ENCODE measurements at regions not wholly inside any gene's neighbourhood (a gene's known extent, or its start where the extent isn't known, plus 50 kb on each side); places are given as distances from the start of the nearest gene placed in this dataset.

DNA sequence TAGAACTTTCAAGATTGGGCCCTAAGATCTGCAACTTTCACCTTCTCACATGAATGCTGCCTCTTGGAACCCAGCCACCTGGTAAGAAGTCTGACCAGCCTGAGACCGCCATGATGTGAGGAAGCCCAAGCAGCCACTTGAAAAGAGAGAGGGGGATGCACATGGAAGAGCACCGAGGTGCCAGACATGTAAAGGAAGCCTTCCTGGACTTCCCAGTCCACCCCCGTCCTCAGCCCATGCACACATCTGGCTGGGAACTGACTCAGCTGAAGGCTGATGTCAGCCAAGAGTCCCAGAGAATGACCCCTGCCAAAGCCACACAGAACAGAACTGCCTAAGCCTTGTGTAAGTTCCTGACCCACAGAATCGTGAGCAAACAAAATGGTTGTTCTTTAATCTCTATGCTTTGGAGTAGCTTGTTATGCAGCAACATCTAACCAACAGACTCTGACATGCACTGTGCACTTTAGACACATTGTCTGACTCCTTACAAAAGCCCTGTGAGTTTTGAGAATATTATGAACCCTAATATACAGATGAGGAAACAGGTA, 86.7 kb downstream of the RMI2 start (continued):
- TF ChIP-seq, protein P1, sequence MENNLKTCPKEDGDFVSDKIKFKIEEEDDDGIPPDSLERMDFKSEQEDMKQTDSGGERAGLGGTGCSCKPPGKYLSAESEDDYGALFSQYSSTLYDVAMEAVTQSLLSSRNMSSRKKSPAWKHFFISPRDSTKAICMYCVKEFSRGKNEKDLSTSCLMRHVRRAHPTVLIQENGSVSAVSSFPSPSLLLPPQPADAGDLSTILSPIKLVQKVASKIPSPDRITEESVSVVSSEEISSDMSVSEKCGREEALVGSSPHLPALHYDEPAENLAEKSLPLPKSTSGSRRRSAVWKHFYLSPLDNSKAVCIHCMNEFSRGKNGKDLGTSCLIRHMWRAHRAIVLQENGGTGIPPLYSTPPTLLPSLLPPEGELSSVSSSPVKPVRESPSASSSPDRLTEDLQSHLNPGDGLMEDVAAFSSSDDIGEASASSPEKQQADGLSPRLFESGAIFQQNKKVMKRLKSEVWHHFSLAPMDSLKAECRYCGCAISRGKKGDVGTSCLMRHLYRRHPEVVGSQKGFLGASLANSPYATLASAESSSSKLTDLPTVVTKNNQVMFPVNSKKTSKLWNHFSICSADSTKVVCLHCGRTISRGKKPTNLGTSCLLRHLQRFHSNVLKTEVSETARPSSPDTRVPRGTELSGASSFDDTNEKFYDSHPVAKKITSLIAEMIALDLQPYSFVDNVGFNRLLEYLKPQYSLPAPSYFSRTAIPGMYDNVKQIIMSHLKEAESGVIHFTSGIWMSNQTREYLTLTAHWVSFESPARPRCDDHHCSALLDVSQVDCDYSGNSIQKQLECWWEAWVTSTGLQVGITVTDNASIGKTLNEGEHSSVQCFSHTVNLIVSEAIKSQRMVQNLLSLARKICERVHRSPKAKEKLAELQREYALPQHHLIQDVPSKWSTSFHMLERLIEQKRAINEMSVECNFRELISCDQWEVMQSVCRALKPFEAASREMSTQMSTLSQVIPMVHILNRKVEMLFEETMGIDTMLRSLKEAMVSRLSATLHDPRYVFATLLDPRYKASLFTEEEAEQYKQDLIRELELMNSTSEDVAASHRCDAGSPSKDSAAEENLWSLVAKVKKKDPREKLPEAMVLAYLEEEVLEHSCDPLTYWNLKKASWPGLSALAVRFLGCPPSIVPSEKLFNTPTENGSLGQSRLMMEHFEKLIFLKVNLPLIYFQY (CRISPR knock-in tag; IDR thresholded peaks at IDR 0.05; ENCODE audit: borderline replicate concordance): peak; percentile 91
- no peak for TF ChIP-seq ATAD3A (CRISPR knock-in tag; IDR thresholded peaks at IDR 0.05)
- no peak for TF ChIP-seq FOXP1 (IDR thresholded peaks at IDR 0.05)
- TF ChIP-seq FOXP1 (CRISPR knock-in tag; IDR thresholded peaks at IDR 0.05): peak; percentile 29; the same call in 1 of the 2 replicates
- TF ChIP-seq KAT2B (IDR thresholded peaks at IDR 0.05; ENCODE audit: borderline replicate concordance, low read depth, low read length): no peak
- TF ChIP-seq ZC3H4 (CRISPR knock-in tag; IDR thresholded peaks at IDR 0.05; ENCODE audit: borderline replicate concordance): no peak
- TF ChIP-seq KAT7 (CRISPR knock-in tag; IDR thresholded peaks at IDR 0.05; ENCODE audit: borderline replicate concordance): no peak
- TF ChIP-seq ZNF296 (CRISPR knock-in tag; conservative IDR thresholded peaks at IDR 0.05): no peak
- TF ChIP-seq, protein P2, sequence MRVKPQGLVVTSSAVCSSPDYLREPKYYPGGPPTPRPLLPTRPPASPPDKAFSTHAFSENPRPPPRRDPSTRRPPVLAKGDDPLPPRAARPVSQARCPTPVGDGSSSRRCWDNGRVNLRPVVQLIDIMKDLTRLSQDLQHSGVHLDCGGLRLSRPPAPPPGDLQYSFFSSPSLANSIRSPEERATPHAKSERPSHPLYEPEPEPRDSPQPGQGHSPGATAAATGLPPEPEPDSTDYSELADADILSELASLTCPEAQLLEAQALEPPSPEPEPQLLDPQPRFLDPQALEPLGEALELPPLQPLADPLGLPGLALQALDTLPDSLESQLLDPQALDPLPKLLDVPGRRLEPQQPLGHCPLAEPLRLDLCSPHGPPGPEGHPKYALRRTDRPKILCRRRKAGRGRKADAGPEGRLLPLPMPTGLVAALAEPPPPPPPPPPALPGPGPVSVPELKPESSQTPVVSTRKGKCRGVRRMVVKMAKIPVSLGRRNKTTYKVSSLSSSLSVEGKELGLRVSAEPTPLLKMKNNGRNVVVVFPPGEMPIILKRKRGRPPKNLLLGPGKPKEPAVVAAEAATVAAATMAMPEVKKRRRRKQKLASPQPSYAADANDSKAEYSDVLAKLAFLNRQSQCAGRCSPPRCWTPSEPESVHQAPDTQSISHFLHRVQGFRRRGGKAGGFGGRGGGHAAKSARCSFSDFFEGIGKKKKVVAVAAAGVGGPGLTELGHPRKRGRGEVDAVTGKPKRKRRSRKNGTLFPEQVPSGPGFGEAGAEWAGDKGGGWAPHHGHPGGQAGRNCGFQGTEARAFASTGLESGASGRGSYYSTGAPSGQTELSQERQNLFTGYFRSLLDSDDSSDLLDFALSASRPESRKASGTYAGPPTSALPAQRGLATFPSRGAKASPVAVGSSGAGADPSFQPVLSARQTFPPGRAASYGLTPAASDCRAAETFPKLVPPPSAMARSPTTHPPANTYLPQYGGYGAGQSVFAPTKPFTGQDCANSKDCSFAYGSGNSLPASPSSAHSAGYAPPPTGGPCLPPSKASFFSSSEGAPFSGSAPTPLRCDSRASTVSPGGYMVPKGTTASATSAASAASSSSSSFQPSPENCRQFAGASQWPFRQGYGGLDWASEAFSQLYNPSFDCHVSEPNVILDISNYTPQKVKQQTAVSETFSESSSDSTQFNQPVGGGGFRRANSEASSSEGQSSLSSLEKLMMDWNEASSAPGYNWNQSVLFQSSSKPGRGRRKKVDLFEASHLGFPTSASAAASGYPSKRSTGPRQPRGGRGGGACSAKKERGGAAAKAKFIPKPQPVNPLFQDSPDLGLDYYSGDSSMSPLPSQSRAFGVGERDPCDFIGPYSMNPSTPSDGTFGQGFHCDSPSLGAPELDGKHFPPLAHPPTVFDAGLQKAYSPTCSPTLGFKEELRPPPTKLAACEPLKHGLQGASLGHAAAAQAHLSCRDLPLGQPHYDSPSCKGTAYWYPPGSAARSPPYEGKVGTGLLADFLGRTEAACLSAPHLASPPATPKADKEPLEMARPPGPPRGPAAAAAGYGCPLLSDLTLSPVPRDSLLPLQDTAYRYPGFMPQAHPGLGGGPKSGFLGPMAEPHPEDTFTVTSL (CRISPR knock-in tag; IDR thresholded peaks at IDR 0.05; ENCODE audit: borderline replicate concordance): 0 out of 2 replicates have a peak, but pooled peaks have one; percentile 41
- no peak for TF ChIP-seq ZNF496 (CRISPR knock-in tag; IDR thresholded peaks at IDR 0.05; ENCODE audit: insufficient replicate concordance)
- no peak for TF ChIP-seq HOXA3 (CRISPR knock-in tag; IDR thresholded peaks at IDR 0.05)
- no peak for TF ChIP-seq ZNF777 (CRISPR knock-in tag; IDR thresholded peaks at IDR 0.05)
- peak; percentile 86 for TF ChIP-seq HNF4A (CRISPR knock-in tag; IDR thresholded peaks at IDR 0.05)
- TF ChIP-seq, protein P3, sequence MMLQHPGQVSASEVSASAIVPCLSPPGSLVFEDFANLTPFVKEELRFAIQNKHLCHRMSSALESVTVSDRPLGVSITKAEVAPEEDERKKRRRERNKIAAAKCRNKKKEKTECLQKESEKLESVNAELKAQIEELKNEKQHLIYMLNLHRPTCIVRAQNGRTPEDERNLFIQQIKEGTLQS (CRISPR knock-in tag; IDR thresholded peaks at IDR 0.05): no peak
- peak; percentile 69 for TF ChIP-seq SOX5 (CRISPR knock-in tag; IDR thresholded peaks at IDR 0.05; ENCODE audit: borderline replicate concordance)
- TF ChIP-seq MTA3 (CRISPR knock-in tag; IDR thresholded peaks at IDR 0.05): no peak
- TF ChIP-seq ESRRA (CRISPR knock-in tag; IDR thresholded peaks at IDR 0.05; ENCODE audit: low read depth): no peak
- TF ChIP-seq SNRNP70 (IDR thresholded peaks at IDR 0.05; ENCODE audit: low read depth, low read length): no peak
- TF ChIP-seq SALL1 (CRISPR knock-in tag; IDR thresholded peaks at IDR 0.05): peak; percentile 51; the same call in 1 of the 2 replicates
- TF ChIP-seq SMARCC2 (IDR thresholded peaks at IDR 0.05): no peak

Measured in HepG2 (cell line).